IMR-90 (cell line): ENCODE measurements at regions not wholly inside any gene's neighbourhood (a gene's known extent, or its start where the extent isn't known, plus 50 kb on each side); places are given as distances from the start of the nearest gene placed in this dataset.

ENCODE experiments used
- ATAC-seq: fragments of 200-7000 bp; cut with Tn5 transposase; 2 replicates; pipeline ENCODE4 v1.9.1; 2020; ENCODE audit warnings: low read depth, mild to moderate bottlenecking, moderate library complexity
- BruUV-seq: library from RNA; stranded (reverse); fragments of 400-500 nt; replicated peaks from 2 replicates; lab custom pipeline; 2021; lab: Mats Ljungman, UMichigan
- CTCF ChIA-PET: fragments of 300-600 bp; formaldehyde crosslinking; extraction: SDS; loops from one replicate; lab custom pipeline; 2021; ENCODE audit warnings: antibody characterized with exemption; lab: Yijun Ruan, JAX
- POLR2A ChIA-PET: fragments of 300-600 bp; sonication (Branson Sonifier 250); formaldehyde crosslinking; loops from one replicate; lab custom pipeline; 2022; ENCODE audit warnings: antibody characterized with exemption; ENCODE audit not compliant: unreplicated experiment; lab: Charles Lee
- DNase-seq: peaks from one replicate; pipeline ENCODE4 v3.0.0; 2013
- H2AFZ ChIP-seq: replicated peaks from 2 replicates; pipeline ENCODE3; 2013; ENCODE audit warnings: low read length, mild to moderate bottlenecking; ENCODE audit not compliant: poor library complexity
- H2AK5ac ChIP-seq: 2 replicates; pipeline ENCODE4 v1.6.1; 2013; ENCODE audit warnings: low read depth, low read length, inconsistent platforms
- H2AK9ac ChIP-seq: replicated peaks from 2 replicates; pipeline ENCODE3; 2013; ENCODE audit warnings: mild to moderate bottlenecking, low read depth, low read length, moderate library complexity; ENCODE audit not compliant: poor library complexity
- H2BK120ac ChIP-seq: 2 replicates; pipeline ENCODE4 v1.6.1; 2013; ENCODE audit warnings: low read depth, low read length, inconsistent platforms
- H2BK15ac ChIP-seq: 3 replicates; pipeline ENCODE4 v1.6.1; 2013; ENCODE audit warnings: low read depth, low read length, inconsistent platforms
- H2BK20ac ChIP-seq: 2 replicates; pipeline ENCODE4 v1.6.1; 2013; ENCODE audit warnings: low read depth, mild to moderate bottlenecking, inconsistent platforms, low read length, moderate library complexity
- H2BK5ac ChIP-seq: 2 replicates; pipeline ENCODE4 v1.6.1; 2013; ENCODE audit warnings: mild to moderate bottlenecking, low read depth, low read length, inconsistent platforms; ENCODE audit not compliant: poor library complexity, severe bottlenecking
- H3K14ac ChIP-seq: replicated peaks from 2 replicates; pipeline ENCODE4 v1.6.1; 2013; ENCODE audit warnings: low read depth, low read length, inconsistent platforms
- H3K18ac ChIP-seq: 2 replicates; pipeline ENCODE4 v1.6.1; 2013; ENCODE audit warnings: low read depth, low read length, control low read depth
- H3K23ac ChIP-seq: 2 replicates; pipeline ENCODE4 v1.6.1; 2013; ENCODE audit warnings: low read depth, low read length, inconsistent platforms
- H3K27ac ChIP-seq: 2 replicates; pipeline ENCODE4 v1.5.1; 2013; ENCODE audit warnings: mild to moderate bottlenecking, control low read depth, low read length; ENCODE audit not compliant: insufficient read depth
- H3K27me3 ChIP-seq: 2 replicates; pipeline ENCODE4 v1.6.1; 2013; ENCODE audit warnings: low read length; ENCODE audit not compliant: control insufficient read depth, insufficient read depth
- H3K36me3 ChIP-seq: 2 replicates; pipeline ENCODE4 v1.6.1; 2013; ENCODE audit warnings: low read length, mixed read lengths; ENCODE audit not compliant: control insufficient read depth, insufficient read depth
- H3K4ac ChIP-seq: 2 replicates; pipeline ENCODE4 v1.6.1; 2013; ENCODE audit warnings: low read depth, low read length, inconsistent platforms
- H3K4me1 ChIP-seq: 2 replicates; pipeline ENCODE4 v1.6.1; 2013; ENCODE audit warnings: low read length, mixed read lengths; ENCODE audit not compliant: control insufficient read depth, insufficient read depth
- H3K4me2 ChIP-seq: 2 replicates; pipeline ENCODE4 v1.6.1; 2013; ENCODE audit warnings: low read depth, mild to moderate bottlenecking, control low read depth, low read length, moderate library complexity
- H3K4me3 ChIP-seq: 2 replicates; pipeline ENCODE4 v1.5.1; 2013; ENCODE audit warnings: low read depth, mild to moderate bottlenecking, control low read depth, low read length, moderate library complexity; ENCODE audit not compliant: insufficient read depth
- H3K56ac ChIP-seq: 2 replicates; pipeline ENCODE4 v1.6.1; 2013; ENCODE audit warnings: low read length, inconsistent platforms; ENCODE audit not compliant: insufficient read depth; ENCODE audit errors: extremely low read depth
- H3K79me1 ChIP-seq, 2 experiments: 2 replicates each; pipeline ENCODE4 v1.6.1; 2013; ENCODE audit warnings: low read length in 2 of 2, inconsistent platforms in 1 of 2, low read depth in 1 of 2
- H3K9ac ChIP-seq: 2 replicates; pipeline ENCODE4 v1.6.1; 2013; ENCODE audit warnings: low read depth, low read length, control low read depth
- H3K9me1 ChIP-seq: 2 replicates; pipeline ENCODE4 v1.6.1; 2013; ENCODE audit warnings: low read length, inconsistent platforms; ENCODE audit not compliant: insufficient read depth
- H3K9me3 ChIP-seq: 2 replicates; pipeline ENCODE4 v1.6.1; 2013; ENCODE audit warnings: low read length; ENCODE audit not compliant: control insufficient read depth, insufficient read depth
- H4K20me1 ChIP-seq: 2 replicates; pipeline ENCODE4 v1.6.1; 2013; ENCODE audit warnings: low read length, inconsistent platforms; ENCODE audit not compliant: insufficient read depth
- H4K5ac ChIP-seq: 2 replicates; pipeline ENCODE4 v1.6.1; 2013; ENCODE audit warnings: mild to moderate bottlenecking, low read depth, low read length, control low read depth
- H4K8ac ChIP-seq, 2 experiments: 2 replicates each; pipeline ENCODE4 v1.6.1; 2013; ENCODE audit warnings: low read depth in 2 of 2, low read length in 2 of 2, control low read depth in 1 of 2, inconsistent platforms in 1 of 2
- H4K91ac ChIP-seq: 2 replicates; pipeline ENCODE4 v1.6.1; 2013; ENCODE audit warnings: low read depth, low read length, inconsistent platforms; ENCODE audit not compliant: insufficient read depth
- POLR2A ChIP-seq: IDR thresholded peaks from 2 replicates; pipeline ENCODE4 v1.6.1; 2012; ENCODE audit warnings: mild to moderate bottlenecking, low read depth, low read length
- SMC3 ChIP-seq: fragments of 150-350 bp; IDR thresholded peaks from 2 replicates; pipeline ENCODE4 v1.6.1; 2016; ENCODE audit warnings: low read depth, mild to moderate bottlenecking, antibody characterized with exemption, low read length, moderate library complexity
- WGBS, 2 experiments: methylation state at CpG; one replicate each; pipeline versions ENCODE4 v1.1.5 to v1.1.7; 2013; ENCODE audit warnings: missing lambda C conversion rate in 2 of 2; ENCODE audit not compliant: insufficient read length in 1 of 2; ENCODE audit errors: extremely low coverage in 2 of 2; 5-methylcytosine and 5-hydroxymethylcytosine counted together
- dilution Hi-C: fragments of 300-500 bp; cut with HindIII; formaldehyde crosslinking; loops from one replicate; pipeline ENCODE4 v1.14.3; 2018; ENCODE audit warnings: low sequenced_read_pairs; ENCODE audit not compliant: unreplicated experiment
- in situ Hi-C: fragments of 300-500 bp; cut with MboI; formaldehyde crosslinking; loops from 3 replicates; pipeline ENCODE4 v1.14.3; 2019; ENCODE audit warnings: low sequenced_read_pairs, inconsistent platforms, mixed read lengths
- intact Hi-C: fragments of 100-400 bp; cut with micrococcal nuclease; formaldehyde crosslinking; loops from 2 replicates; pipeline ENCODE4 v1.10.0; 2022
- TF ChIP-seq, protein P1 (sequence below): conservative IDR thresholded peaks from 2 replicates; pipeline ENCODE4 v1.5.1; 2012; ENCODE audit warnings: mild to moderate bottlenecking, low read depth, low read length, improper control_type of control experiment

DNA sequence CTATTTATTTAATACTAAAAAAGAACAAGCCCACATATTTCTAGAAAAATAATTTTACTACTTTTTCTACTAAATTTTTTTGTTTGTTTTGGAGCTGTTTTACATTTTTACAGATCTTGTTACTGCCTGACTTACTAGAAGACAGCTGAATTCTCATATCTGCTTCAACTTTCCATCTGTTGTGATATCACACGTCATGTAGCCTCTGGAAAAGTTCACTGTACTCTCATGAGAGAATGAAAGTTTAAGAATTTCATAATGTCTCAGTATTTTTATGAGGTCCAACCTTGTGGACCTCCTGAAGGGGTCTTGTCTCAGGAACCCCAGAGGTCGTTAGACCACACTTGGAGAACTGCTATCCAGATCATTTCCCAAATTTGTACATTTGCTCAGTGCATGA, 81.7 kb upstream of the MTHFD1L start:
- Histone ChIP-seq H3K23ac (no peak overlapping the region), H3K4me2 (no peak overlapping the region), H2BK15ac (no peak overlapping the region), H3K56ac (no peak overlapping the region), H3K27ac (peak overlapping the region; percentile 13; the same call in 1 of the 2 replicates), H3K9me3 (no peaks in the 10 kb centered on the region), H3K4ac (no peak overlapping the region), H3K4me1 (peaks cover 4% of the 10 kb centered on the region; the same call in 1 of the 2 replicates), H3K27me3 (no peaks in the 10 kb centered on the region), H3K36me3 (peaks cover 4% of the 10 kb centered on the region), H3K9ac (no peak overlapping the region), H4K20me1 (no peaks in the 10 kb centered on the region), H2BK5ac (no peak overlapping the region), H2BK20ac (no peak overlapping the region), H2AK9ac (no peak overlapping the region), H3K9me1 (peaks cover 8% of the 10 kb centered on the region), H4K8ac (no peak overlapping the region), H3K4me3 (no peak overlapping the region), H2AK5ac (no peak overlapping the region), H2BK120ac (no peak overlapping the region), H4K5ac (no peak overlapping the region), H2AFZ (no peak overlapping the region), H3K14ac (no peak overlapping the region), H3K79me1 (no peaks in the 10 kb centered on the region), H3K18ac (no peak overlapping the region), H4K91ac (no peak overlapping the region)
- no TSS peak for BruUV-seq
- DNase-seq (peak; percentile 15), ATAC-seq (peak; percentile 35; the same call in 1 of the 2 replicates)
- in situ Hi-C loops (no loop called here), intact Hi-C loops (no loop called here), dilution Hi-C loops (no loop called here)
- ChIA-PET POLR2A (no interaction called here), CTCF (no interaction called here)
- TF ChIP-seq, protein P1, sequence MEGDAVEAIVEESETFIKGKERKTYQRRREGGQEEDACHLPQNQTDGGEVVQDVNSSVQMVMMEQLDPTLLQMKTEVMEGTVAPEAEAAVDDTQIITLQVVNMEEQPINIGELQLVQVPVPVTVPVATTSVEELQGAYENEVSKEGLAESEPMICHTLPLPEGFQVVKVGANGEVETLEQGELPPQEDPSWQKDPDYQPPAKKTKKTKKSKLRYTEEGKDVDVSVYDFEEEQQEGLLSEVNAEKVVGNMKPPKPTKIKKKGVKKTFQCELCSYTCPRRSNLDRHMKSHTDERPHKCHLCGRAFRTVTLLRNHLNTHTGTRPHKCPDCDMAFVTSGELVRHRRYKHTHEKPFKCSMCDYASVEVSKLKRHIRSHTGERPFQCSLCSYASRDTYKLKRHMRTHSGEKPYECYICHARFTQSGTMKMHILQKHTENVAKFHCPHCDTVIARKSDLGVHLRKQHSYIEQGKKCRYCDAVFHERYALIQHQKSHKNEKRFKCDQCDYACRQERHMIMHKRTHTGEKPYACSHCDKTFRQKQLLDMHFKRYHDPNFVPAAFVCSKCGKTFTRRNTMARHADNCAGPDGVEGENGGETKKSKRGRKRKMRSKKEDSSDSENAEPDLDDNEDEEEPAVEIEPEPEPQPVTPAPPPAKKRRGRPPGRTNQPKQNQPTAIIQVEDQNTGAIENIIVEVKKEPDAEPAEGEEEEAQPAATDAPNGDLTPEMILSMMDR: no peak
- no peak for TF ChIP-seq POLR2A
- TF ChIP-seq SMC3: no peak
- WGBS, 2 experiments: no CpG with 5 or more reads among the region's 2 CpGs
